Mesothelial cell of epicardium (in vitro differentiated cells): ENCODE measurements at regions not wholly inside any gene's neighbourhood (a gene's known extent, or its start where the extent isn't known, plus 50 kb on each side); places are given as distances from the start of the nearest gene placed in this dataset.
A peak's percentile ranks its signal among the peaks of the same experiment; 100 is the strongest.

Experiments used
- DNase-seq, 2 experiments: peaks; one replicate each; pipeline ENCODE4 v3.0.0; 2021; ENCODE audit warnings: low spot score in 2 of 2; ENCODE audit not compliant: unreplicated experiment in 2 of 2
- H3K27ac Mint-ChIP-seq: 2 replicates; pipeline ENCODE4 v1.8.0; 2021; ENCODE audit warnings: mixed read lengths
- H3K27me3 Mint-ChIP-seq: 2 replicates; pipeline ENCODE4 v1.8.0; 2021; ENCODE audit warnings: low read depth, mixed read lengths
- H3K36me3 Mint-ChIP-seq: 2 replicates; pipeline ENCODE4 v1.8.0; 2021; ENCODE audit warnings: mixed read lengths
- H3K4me1 Mint-ChIP-seq: 2 replicates; pipeline ENCODE4 v1.8.0; 2021; ENCODE audit warnings: mixed read lengths
- H3K4me3 Mint-ChIP-seq: 2 replicates; pipeline ENCODE4 v1.8.0; 2021; ENCODE audit warnings: mild to moderate bottlenecking, moderate library complexity, mixed read lengths
- H3K9me3 Mint-ChIP-seq: 2 replicates; pipeline ENCODE4 v1.8.0; 2021; ENCODE audit warnings: mixed read lengths
- TF ChIP-seq, protein P1 (sequence below): fragments of 200-600 bp; sonication (generic); IDR thresholded peaks from one replicate; pipeline ENCODE4 v1.5.0; 2021; ENCODE audit warnings: antibody characterized with exemption; ENCODE audit not compliant: unreplicated experiment

DNA sequence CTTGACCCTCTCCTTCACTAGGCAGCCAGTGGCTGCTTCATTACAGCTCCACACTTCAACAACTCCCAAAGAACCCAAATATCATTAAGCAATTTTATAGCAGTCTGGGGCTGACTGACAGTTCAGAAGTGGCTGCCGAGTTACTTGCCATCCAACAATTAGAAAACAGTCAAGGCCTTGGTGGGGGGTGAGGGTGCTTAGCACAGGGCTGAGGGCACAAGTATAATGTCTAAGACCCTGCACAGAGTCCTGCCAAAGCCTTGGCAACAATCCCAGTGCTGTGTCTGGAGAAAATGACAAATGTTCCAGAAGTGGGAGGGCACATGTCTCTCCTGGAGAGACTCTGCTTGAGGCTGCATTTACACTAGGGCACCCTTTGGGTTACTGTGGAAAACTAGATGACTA is 71.1 kb downstream of the CXCL12 start:
- Mint-ChIP-seq H3K9me3 (no peaks in the 10 kb centered on the region), H3K27me3 (peaks cover 17% of the 10 kb centered on the region), H3K4me1 (peaks cover 15% of the 10 kb centered on the region), H3K27ac (no peak overlapping the region), H3K4me3 (no peak overlapping the region), H3K36me3 (no peaks in the 10 kb centered on the region)
- no peak for DNase-seq
- TF ChIP-seq, protein P1, sequence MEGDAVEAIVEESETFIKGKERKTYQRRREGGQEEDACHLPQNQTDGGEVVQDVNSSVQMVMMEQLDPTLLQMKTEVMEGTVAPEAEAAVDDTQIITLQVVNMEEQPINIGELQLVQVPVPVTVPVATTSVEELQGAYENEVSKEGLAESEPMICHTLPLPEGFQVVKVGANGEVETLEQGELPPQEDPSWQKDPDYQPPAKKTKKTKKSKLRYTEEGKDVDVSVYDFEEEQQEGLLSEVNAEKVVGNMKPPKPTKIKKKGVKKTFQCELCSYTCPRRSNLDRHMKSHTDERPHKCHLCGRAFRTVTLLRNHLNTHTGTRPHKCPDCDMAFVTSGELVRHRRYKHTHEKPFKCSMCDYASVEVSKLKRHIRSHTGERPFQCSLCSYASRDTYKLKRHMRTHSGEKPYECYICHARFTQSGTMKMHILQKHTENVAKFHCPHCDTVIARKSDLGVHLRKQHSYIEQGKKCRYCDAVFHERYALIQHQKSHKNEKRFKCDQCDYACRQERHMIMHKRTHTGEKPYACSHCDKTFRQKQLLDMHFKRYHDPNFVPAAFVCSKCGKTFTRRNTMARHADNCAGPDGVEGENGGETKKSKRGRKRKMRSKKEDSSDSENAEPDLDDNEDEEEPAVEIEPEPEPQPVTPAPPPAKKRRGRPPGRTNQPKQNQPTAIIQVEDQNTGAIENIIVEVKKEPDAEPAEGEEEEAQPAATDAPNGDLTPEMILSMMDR = no peak

DNA sequence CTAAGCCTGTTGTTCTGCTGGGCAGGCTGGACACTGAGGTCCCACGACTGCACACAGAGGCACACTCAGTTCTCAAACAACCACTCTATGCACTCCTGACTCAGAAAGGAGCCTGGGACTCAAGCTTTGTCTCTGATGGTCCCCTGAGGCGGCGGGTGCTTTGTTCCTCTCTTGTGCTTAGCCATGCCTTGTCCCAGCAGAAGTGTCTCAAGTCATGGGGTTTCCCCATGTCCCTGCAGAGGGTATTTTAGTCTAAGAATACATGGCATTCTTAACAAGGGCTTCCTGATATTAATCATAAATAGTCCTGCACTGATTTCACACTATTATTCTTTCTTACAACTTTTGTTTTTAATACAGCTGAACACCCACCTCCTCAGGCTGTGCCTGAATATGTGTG is 72.5 kb downstream of the CXCL12 start:
- Mint-ChIP-seq H3K27ac (no peak overlapping the region), H3K9me3 (no peaks in the 10 kb centered on the region), H3K27me3 (peaks cover 11% of the 10 kb centered on the region), H3K4me1 (peaks cover 15% of the 10 kb centered on the region), H3K4me3 (no peak overlapping the region), H3K36me3 (no peaks in the 10 kb centered on the region)
- no peak for DNase-seq
- TF ChIP-seq, protein P1 = no peak

DNA sequence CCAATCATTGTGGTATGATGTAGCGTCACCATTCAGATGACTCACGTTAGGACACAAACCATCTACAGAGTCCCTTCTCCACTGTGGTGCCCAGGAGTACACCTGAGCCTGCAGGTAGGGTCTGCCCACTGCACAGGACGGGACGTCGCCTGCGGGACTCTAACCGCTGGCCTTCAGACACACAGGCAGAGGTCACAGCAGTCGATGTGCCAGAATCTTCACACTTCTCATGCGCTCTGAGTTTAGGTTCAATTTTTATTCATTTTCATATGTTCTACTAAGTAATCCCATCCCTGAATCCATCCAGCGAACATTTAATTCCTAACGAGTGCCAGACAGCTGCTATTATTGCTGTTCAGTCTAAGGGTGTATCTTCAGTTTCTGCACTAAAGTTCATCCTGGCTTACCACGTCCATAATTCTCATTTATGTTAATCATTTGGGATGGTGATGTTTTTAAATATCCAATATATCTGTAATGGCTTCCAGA is 73.3 kb downstream of the CXCL12 start:
- Mint-ChIP-seq H3K27me3 (peaks cover 7% of the 10 kb centered on the region), H3K36me3 (no peaks in the 10 kb centered on the region), H3K4me1 (peaks cover 15% of the 10 kb centered on the region), H3K4me3 (peak overlapping the region; percentile 42), H3K9me3 (no peaks in the 10 kb centered on the region), H3K27ac (no peak overlapping the region)
- TF ChIP-seq, protein P1 = no peak
- no peak for DNase-seq

DNA sequence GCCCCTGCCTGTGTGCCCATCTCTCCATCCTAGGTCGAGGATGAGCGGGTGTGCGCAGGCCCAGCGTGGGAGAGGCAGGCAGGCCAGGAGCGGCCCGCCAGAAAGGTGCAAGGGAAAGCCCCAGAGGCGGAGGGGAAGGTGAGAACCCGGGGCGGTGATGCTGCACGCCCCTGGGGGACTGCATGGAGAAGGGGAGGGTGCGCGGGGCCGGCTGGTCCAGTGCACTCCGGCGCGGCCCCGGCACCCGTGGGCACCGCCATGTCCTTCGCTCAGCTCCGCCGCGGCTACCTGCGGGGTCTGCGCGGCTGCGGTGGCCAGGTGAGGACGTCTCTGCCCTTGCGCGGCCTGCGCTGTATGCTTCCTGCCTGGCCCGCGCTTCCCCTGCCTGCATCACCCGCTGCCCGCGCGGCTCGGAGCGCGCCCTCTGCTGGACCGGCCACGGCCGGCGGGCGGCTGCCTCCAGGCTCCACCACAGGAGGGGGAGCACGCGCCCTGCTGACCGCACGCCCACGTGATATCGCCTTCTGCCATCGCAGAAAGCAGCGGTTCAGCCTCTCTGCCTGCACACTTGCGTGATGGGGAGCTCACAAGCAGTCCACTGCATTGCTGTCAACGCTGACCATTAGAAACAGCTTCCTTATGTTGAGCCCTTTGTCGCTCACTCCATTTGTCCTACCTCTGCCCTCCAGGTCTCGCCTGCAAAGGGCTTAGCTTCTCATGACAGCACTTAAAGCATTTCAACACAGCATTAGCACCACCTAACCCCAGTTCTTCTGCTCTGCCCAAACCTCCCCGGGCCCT is 73.9 kb downstream of the CXCL12 start:
- H3K27ac Mint-ChIP-seq = no peak overlapping the region
- H3K4me3 Mint-ChIP-seq = peak overlapping the region; percentile 43
- H3K4me1 Mint-ChIP-seq = peaks cover 15% of the 10 kb centered on the region
- TF ChIP-seq, protein P1 = peak; percentile 79
- H3K27me3 Mint-ChIP-seq = peaks cover 7% of the 10 kb centered on the region
- no peaks in the 10 kb centered on the region for H3K36me3 Mint-ChIP-seq
- H3K9me3 Mint-ChIP-seq = no peaks in the 10 kb centered on the region
- DNase-seq = peak; percentile 84 to 89

DNA sequence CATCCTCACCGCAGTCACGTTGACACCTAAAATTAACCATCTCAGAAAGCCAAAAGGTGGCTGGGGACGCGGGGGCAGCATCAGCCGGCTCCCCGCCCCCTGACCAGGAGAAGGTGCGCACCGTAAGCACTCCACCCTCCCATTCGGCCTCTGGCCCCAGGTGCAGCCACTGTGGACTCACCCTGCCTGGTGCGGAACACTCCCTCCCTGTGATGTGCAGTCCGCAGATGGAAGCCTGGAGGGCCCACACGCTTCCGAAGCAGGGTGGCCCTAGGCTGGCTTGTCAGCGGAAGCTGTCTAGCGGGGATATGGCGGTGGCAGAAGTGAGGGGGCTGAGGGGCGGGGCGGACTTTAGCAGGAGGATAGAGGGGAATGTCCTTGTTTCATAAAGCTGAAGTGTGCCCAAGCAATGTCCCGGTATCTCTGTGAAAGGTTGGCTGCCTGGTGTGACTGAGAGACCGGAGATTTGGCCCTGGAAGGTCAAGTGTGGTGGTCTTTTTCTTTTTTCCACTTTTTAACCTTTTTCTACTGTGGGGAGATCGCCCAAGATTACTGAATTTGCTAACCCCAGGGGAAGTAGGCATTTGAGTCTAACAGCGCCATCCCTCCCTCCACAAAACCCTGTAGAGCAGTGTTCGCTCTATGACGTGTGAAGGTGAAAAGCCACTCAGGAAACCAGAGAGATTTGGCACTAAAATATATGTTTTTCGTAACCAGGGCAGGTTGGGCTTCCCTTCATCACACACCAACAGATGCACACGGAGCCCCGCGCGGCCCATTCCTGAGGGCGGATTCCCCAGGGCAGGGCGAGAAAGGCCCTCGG is 74.7 kb downstream of the CXCL12 start:
- peak overlapping the region; percentile 43 for H3K4me3 Mint-ChIP-seq
- no peak overlapping the region for H3K27ac Mint-ChIP-seq
- no peaks in the 10 kb centered on the region for H3K9me3 Mint-ChIP-seq
- peaks cover 7% of the 10 kb centered on the region for H3K27me3 Mint-ChIP-seq
- TF ChIP-seq, protein P1 = no peak
- no peak for DNase-seq
- no peaks in the 10 kb centered on the region for H3K36me3 Mint-ChIP-seq
- peaks cover 15% of the 10 kb centered on the region for H3K4me1 Mint-ChIP-seq
